SIG-M5 treated with dmso at 0.1 percent for 504 hours (cell line): ENCODE measurements at regions not wholly inside any gene's neighbourhood (a gene's known extent, or its start where the extent isn't known, plus 50 kb on each side); places are given as distances from the start of the nearest gene placed in this dataset.
A peak's percentile ranks its signal among the peaks of the same experiment; 100 is the strongest.

Source experiments
- DNase-seq: peaks from one replicate; lab custom pipeline; 2025; ENCODE audit not compliant: unreplicated experiment; lab: John Stamatoyannopoulos, UW

DNA sequence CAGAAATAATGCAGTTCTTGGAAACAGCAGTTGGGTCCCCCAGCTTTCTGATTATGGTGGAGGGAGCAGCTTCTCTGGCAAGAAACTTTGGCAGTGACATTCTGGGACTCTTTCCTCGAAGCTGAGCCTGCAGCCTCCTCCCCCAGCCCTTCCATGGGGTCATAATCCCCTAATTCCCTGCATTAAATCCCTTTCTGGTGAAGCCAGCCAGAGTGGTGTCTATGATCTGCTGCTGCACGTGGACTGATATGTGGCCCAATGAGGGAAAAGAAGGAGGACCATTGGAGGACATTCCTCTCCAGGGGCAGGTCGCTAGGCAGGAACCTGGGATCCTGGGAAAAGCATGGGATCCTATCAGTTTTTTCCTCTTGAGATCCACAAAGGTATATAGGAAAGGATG is 470.5 kb downstream of the RPS24 start:
- DNase-seq = no peak

DNA sequence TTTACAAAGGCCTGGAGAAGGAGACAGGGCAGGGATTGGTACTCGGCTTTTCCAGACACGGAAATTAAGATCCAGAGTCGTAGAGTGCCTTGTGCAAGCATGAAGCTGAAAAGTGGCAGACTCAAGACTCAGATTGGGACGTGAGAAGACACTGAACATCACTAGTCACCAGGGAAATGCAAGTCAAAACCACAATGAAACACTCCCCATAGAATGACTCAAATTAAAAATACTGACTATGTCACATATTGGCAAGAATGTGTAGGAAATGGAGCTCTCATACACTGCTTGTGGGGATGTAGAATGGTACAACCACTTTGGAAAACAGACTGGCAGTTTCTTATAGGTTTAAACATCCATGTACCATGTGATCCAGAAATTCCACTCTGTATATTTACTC is 472.0 kb downstream of the RPS24 start:
- DNase-seq = no peak

DNA sequence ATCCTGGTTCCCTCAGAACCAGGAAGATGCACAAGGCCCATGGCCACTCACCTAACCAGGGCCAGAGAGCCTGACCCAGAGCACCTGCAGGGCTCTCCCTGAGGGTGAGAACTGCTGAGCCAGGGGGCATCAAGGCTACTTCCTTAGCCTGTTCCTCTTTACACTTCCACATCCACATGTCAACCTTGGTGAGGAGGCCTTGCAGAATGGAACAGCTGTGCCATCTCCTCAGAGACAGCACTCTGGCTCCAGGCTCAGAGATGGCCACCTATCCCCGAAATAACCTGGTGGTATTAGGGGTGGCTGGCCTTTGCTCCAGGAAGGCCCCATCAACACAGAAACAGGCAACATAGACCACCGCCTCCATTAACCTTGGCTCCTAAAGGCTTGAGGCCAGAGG is 473.0 kb downstream of the RPS24 start:
- DNase-seq = no peak

DNA sequence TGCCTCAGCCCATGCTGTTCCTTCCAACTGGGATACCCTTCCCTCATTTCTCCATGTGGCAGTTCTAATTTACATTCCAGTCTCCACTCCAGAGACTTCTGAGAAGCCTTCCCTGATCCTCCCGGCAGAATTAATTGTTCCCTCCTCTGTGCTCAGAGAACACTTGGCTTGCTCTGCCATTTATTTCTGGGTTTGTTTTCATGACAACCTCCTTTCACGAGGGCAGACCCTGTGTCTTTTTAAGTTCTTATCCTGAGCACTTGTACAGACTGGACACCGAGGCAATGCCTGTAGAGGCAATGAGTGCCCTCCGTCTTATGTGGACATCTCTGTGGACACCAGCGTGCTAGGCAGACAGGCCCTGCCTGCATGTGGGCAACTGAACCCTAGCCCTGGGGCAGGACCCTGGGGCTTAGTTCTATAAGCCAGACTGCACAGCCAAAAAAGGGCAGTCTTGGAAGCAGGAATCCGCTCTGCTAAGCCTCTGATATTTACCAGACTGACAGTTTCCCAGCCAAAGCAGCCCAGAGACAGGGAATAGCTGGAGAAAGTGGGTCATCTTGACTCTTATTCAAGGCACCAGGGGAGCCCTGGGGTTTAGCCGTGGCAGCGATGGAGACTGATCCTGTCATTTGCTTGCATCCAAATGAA is 474.0 kb downstream of the RPS24 start:
- no peak for DNase-seq

DNA sequence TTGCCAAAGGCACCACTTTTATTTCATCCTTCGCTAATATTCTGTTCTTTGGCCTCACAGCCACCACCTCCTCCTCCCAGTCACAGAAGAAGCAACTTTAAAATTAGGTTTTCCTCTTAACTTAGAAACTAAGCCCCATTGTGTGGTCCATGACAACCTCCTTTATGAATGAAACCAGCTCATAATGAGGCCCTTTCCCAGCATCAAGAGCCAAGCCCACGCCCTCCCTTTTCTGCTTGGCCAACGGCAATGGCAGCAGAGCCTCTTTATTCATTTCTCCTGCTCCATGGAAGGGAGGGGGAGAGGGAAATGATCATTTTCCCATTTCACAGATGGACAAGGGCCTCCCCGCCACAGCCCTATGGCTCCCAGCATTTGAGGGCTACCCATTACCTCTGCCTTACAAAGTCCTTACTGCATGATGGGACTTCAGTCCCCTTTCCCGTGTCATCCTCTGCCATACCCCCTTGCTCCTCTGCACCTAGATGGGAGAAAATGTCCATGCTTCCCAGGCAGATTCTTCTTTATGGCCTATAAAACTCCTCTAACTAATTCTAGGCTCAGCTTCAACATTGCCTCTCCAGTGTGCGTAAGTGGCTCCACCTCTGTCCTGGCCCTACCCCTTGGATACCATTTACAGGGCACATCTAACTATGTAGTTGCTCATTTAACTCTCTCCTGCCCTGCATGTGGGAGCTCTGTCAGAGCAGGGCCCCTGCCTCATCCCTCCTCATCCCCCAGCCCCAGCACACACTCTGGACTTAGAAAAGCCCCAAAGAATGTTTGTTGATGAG is 475.5 kb downstream of the RPS24 start:
- DNase-seq = no peak

DNA sequence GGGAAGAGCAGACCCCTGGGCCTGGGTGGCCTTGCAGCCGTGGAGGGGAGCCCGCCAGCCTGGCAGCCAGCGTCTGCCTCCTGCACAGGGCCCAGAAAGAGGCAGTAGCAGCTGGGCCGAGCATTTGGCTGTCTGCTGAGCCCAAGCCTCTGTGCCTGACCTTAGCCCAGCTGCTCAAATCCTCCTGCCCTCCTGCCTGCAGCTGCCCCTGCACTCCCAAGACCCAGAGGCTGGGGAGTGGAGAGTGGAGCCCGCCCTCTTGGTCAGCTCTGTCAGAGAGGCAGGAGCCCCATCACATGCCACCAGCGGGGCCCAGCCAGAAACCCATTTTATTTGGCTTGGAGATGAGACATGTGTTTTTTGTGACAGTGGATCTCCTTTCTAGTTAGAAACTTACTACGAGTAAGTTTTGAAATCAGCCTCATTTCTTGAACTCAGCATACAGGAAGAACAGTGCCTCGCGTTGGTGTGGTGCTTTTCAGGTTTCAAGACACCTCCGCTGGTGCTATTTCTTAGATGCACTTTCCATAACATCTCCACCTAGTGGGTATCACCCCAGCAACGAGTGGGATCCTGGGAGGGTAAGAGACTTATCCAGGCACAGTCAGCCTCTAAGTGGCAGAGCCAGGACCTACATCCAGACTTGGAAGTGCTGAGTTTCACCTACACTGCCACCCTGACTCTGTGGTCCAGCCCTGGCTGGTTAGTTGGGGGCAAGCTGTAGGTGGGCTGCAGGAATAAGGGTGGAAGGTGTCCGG is 477.1 kb downstream of the RPS24 start:
- no peak for DNase-seq

DNA sequence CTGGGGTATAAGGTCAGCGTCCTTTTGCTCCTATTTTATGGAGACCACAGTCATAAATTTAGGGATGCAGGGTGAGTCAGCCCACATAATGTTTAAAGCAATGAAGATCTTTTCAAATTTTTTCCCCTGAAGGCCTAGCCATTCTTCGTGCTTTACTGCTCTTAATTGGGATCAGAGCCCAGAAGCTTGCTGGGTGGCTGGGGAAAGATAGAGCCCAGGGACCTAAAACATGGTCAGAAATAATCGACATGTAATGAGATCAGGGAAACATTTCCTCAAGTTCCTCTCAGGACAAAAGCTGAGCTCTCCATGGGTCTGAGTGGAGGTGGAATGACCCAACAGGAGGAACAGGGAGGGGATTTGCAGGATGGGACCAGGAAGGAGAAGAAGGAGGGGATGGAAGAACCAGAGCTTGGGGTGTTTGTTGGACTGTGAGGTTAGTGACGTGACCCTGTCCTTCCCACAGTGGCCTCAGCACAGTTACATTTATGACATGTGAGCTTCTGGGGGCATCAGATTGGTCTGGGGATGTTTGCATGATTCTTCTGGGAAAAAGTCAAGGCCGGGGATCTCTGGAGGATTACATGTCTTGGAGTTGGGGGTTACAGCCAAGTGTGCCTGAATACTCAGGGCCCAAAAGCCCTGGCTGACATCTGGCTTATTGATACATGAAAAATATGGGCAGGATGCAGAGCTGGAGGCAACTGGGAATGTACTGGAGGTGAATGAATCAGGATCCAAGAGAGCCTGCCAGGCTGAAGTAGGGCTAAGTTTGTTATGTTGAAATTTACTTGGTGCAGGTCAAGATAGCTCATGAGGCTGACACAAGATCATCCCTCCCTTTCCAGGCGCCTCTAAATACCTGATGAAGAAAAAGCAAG is 477.9 kb downstream of the RPS24 start:
- no peak for DNase-seq

DNA sequence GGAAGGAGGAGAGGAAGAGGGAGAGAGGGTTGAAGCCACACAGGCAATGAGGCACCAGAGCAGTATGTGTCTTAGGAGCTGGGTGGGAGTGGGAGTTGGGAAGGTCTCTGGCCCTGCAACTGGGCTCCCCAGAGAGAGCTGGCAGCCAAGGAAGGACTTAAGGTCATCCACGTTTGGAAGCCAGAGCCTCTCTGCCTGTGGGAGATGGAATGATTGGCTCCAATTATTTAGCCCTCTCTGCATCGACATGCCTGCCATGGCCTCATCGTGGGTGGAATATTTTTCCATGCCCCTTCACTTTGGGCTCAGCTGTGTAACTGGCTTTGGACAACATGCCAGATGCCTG is 478.5 kb downstream of the RPS24 start:
- no peak for DNase-seq

DNA sequence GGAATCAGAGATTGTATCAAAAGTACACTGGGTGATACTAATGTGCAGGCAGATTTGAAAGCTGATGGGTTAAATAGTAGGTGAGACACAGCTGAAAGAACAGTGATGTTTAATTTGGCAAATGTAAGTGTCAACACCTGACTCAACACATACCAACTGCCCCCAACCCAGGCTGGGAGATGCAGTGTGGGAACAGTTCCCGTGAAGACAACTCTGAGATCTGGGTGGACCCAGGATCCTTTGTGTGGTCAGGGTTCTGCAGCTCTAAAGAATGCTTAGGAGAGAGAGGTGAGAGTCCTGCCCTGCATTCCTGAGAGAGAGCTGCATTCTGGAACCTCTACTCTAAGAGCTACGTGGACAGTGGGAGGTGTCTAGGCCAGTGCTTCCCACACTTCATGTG is 479.7 kb downstream of the RPS24 start:
- no peak for DNase-seq

DNA sequence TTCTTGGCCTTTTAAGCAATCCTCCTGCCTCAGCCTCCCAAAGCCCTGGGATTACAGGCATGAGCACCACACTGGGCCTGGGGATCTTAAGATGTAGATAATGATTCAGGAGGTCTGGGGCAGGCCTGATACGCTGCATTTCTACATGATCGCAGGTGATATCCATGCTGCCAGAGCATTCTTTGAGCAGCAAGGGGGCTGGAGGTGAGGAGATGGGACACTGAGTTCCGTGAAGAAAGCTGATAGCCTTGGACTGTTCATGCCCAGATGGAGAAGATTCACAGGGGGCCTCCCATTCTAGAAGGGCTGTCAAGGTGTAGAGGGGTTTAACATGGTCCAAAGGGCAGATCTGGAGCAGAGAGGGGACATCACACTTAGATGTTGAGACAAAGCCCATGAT is 480.3 kb downstream of the RPS24 start:
- no peak for DNase-seq

DNA sequence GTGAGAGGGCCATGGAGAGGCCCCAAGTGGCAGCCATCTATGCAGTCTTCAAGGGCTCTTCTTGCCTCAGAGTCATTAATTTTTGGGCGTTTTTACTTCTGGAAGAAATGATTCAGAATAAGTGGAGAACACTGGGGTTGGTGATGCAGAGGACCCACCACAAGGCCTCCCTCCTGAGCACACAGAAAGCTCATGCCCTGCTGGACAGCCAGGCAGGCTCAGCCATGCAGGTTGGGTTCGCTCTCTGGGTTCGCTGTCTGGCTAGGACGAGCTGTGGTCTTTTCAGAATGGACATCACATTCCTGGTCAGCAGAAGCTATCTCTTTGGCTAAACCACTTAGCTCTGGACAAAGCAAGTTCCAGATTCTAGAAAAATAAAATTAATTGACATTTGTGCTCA is 480.8 kb downstream of the RPS24 start:
- no peak for DNase-seq

DNA sequence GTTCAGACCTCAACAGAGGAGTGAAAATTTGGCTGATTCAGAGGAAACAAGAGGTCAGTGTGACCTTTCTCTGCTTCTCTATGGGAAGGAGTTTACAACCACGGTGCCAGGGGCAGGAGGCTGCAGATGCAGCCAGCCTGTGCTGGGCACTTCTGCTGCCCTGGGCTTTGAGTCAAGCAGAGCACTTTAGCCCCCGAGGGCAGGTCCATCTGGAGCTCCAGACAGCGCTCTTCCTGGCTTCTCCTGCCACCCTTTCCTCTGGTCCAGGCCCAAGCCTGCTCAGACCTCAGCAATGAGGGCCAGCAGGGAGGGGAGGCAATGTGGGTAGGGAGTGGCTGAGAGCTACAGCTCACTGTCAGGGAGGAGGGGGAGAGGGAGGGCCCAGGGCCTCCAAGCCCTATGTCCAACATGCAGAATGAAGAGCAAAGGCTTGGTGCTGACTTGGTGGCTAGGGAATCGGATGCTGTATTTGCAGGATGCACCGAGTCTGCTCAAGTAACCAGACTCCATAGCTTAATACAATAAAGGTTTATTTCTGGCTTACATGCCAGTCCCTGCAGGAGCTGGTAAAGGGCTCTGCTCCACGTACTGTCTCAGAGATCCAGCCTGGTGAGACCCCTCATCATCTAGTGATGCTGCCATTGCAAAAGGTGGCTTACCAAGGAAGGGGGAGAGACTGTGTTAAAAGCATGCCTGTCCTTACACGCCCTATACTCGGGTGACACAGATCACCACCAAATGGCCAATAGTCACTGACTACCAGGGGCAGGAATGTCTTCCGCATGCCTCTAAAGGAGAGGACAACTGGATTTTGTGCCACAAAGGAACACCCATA is 481.6 kb downstream of the RPS24 start:
- DNase-seq = no peak

DNA sequence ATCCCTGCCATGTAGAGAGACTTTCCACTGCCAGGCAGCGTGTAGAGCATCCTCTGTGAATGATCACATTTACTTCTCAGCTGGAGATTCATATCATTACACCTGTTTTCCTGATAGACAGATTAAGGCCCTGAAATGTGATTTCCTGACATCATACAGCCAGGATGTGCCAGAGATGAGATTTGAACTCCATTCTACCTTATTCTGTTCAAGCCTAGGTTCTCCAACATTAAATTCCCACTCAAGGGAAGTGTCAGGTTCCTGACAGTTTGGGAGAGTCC is 482.1 kb downstream of the RPS24 start:
- DNase-seq = no peak

DNA sequence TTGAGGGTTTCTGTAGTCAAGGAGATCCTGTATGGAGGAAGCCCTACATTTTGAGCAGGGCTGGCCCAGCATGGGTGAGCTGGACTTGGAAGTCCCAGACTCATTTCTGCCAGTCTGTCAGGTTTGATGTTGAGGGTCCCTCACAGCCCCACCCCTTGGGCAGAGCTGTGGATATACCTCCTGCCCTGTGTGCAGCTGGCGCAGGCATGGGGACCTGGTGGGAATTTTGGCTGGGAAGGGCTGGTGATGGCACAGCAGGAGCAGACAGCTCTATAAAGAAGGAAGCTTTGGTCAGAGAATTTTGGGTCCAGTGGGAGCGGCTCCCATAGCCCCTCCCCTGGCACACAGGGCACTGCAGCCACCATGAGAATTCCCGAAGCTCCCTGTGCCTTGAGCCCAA is 482.6 kb downstream of the RPS24 start:
- no peak for DNase-seq

DNA sequence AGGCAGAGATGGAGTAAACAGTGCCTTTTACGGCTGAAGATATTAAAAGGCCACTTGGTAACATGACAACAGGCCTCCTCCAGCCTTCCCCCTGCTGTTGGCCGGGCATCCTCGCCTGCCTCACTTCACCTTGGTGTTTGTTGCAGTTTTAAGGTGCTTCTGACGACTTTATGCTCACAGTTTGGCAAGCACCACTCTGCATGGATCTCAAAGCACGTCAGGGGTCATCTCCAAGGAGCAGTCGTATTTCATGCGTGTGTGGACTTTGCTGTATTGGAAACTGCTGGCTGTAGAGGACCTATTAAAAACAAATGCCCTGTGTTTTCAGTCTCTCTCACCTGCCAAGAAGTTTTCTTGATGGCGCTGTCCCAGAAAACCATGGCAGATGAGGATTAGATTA is 483.1 kb downstream of the RPS24 start:
- DNase-seq = no peak

DNA sequence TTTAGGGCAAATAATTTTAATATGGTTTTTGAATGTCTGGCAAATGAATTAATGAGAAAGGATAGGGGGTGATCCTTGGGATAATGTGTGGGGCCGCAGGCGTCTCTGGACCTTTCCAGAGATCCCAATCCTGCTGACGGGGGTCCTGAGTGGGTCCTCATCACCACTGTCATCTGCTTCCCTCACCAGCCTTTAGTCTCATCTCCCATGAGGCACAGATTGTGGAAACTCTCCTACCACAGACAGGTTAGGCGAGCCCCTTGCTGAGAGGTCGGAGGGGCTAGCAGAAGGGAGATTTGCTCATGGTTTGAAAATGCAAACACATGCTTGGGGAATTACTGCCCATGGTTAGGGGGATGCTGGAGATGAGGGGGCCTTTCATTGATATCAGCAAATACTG is 484.6 kb downstream of the RPS24 start:
- DNase-seq = no peak

DNA sequence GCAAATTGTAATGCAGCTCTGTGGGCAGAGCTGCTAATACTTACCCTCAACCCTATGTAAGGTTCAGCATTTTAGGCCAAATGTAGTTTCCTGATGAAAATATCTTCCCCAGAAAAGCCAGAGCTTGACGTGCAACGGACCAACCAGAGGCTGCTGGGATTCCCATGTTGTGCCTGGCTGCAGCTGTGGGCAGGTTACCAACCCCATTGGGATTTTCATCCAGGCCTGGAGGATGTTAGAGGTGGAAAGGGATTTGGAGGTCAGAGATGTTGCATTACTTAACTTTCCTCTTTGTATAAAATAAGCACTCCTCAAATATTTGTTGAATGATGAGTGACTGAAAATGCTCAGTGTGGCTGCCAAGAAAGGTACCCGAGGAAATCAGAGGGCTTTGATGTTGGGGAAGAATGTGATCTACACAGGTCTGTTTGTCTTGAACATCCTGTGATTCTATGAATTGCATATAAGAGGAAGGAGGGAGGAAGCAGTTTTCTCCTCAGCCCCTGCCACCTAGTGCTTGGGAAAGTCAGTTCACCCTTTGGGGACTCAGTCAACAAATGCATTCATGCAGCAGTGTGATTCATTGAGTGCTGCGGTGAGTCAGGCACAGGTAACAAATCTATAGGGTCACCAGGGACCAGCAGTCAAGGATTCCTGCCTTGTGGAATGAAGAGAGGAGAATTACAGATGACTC is 487.2 kb downstream of the RPS24 start:
- DNase-seq = peak; percentile 20

DNA sequence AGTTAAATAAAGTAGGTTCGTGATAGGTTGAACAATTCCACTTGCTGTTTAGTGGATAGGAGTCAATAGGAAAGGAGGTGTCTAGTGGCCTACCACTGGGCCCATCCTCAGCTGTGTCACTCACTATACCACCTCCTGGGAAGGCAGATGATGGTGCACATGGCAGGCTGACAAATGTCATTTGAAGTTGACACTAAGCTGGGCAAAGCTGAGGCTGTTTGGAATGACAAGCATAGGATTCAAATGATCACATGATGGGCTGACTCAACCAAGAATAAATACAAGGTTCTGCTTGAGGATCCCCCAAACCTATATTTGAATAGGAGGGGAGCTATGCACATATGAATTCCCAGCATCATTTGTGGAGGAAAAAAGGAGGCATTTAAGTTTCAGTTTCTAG is 489.8 kb downstream of the RPS24 start:
- no peak for DNase-seq

DNA sequence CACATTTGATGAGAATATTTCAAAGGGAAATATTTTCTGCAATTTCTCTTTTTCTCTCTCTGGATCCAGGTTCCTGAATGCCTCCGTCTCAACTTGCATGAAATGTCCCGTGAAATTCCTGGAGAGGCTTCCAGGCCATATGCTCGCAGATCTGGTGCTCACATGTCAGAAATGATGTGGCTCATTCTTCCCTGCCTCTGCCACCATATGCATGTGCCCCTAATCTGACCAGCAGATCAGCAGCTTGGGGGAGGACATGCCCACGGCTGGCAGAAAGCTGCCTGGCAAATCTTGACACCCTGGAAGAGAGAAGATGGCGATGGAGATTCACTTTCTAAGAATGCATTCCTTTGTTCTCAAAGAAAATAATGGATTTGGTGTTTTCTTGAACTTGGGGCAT is 490.7 kb downstream of the RPS24 start:
- DNase-seq = no peak

DNA sequence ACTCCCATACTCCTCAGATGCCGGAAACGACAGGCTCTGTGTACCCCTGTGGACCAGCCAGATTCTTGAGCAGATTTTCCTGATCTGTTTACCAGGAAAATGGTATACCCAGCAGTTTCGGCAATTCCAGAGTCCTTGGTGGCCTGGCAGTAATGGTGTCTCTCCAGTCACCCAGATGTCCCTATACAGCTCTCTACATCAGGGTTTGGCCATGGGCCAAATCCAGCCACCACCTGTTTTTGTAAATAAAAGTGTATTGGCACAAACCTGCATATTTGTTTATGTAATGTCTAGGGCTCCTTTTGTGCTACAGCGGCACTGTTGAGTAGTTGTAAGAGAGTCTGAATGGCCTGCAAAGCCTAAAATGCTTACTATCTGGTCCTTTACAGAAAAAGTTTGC is 491.3 kb downstream of the RPS24 start:
- no peak for DNase-seq
